DND-41 (cell line): ENCODE measurements at regions not wholly inside any gene's neighbourhood (a gene's known extent, or its start where the extent isn't known, plus 50 kb on each side); places are given as distances from the start of the nearest gene placed in this dataset.

Experiments used
- CTCF ChIP-seq: IDR thresholded peaks from 2 replicates; pipeline ENCODE4 v1.5.1; 2012; ENCODE audit warnings: borderline replicate concordance, low read length, moderate library complexity, mild to moderate bottlenecking; ENCODE audit not compliant: poor library complexity, severe bottlenecking; ENCODE audit errors: extremely low read depth
- EZH2 ChIP-seq: IDR thresholded peaks from 3 replicates; pipeline ENCODE4 v1.6.1; 2012; ENCODE audit warnings: borderline replicate concordance, low read depth, mild to moderate bottlenecking, moderate library complexity, low read length, inconsistent platforms; ENCODE audit not compliant: severe bottlenecking

- no peak for TF ChIP-seq CTCF
- no peak for TF ChIP-seq EZH2
Measured at GRCh38 chr6:133042550-133043120, 198.5 kb upstream of the EYA4 start.
